ENCODE measurements at regions not wholly inside any gene's neighbourhood (a gene's known extent, or its start where the extent isn't known, plus 50 kb on each side); places are given as distances from the start of the nearest gene placed in this dataset.

GRCh38 chr22:34604312-34604711 is 461.6 kb upstream of the ISX start:
- no peaks in the 10 kb centered on the region for H3K4me1 Mint-ChIP-seq
- DNase-seq (ENCODE audit: low spot score): no peak
- Histone ChIP-seq H3K36me3 (no peaks in the 10 kb centered on the region), H4K20me1 (ENCODE audit: low read depth) (no peaks in the 10 kb centered on the region), H2AFZ (replicated peaks) (no peak overlapping the region), H3F3A (ENCODE audit: low read depth) (no peaks in the 10 kb centered on the region), H3K9me3 (ENCODE audit: low read depth) (no peaks in the 10 kb centered on the region), H3K27me3 (no peaks in the 10 kb centered on the region), H3K4me2 (no peak overlapping the region), H3K27ac (no peak overlapping the region), H3K9ac (no peak overlapping the region), H3K4me3 (no peak overlapping the region), H3K4me1 (no peaks in the 10 kb centered on the region), H3K79me2 (ENCODE audit: low read depth) (no peaks in the 10 kb centered on the region)
- no peak overlapping the region for H3K27ac Mint-ChIP-seq
- no peaks in the 10 kb centered on the region for H3K36me3 Mint-ChIP-seq
- no peaks in the 10 kb centered on the region for H3K9me3 Mint-ChIP-seq
- H3K4me3 Mint-ChIP-seq: no peak overlapping the region
- H3K27me3 Mint-ChIP-seq (ENCODE audit: insufficient read depth, low read depth): no peaks in the 10 kb centered on the region
- no peak for TF ChIP-seq EZH2 (IDR thresholded peaks at IDR 0.05)
- TF ChIP-seq, protein P1, sequence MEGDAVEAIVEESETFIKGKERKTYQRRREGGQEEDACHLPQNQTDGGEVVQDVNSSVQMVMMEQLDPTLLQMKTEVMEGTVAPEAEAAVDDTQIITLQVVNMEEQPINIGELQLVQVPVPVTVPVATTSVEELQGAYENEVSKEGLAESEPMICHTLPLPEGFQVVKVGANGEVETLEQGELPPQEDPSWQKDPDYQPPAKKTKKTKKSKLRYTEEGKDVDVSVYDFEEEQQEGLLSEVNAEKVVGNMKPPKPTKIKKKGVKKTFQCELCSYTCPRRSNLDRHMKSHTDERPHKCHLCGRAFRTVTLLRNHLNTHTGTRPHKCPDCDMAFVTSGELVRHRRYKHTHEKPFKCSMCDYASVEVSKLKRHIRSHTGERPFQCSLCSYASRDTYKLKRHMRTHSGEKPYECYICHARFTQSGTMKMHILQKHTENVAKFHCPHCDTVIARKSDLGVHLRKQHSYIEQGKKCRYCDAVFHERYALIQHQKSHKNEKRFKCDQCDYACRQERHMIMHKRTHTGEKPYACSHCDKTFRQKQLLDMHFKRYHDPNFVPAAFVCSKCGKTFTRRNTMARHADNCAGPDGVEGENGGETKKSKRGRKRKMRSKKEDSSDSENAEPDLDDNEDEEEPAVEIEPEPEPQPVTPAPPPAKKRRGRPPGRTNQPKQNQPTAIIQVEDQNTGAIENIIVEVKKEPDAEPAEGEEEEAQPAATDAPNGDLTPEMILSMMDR (IDR thresholded peaks at IDR 0.05): no peak
- no peak for TF ChIP-seq EZH2phosphoT487 (IDR thresholded peaks at IDR 0.05)

DNA sequence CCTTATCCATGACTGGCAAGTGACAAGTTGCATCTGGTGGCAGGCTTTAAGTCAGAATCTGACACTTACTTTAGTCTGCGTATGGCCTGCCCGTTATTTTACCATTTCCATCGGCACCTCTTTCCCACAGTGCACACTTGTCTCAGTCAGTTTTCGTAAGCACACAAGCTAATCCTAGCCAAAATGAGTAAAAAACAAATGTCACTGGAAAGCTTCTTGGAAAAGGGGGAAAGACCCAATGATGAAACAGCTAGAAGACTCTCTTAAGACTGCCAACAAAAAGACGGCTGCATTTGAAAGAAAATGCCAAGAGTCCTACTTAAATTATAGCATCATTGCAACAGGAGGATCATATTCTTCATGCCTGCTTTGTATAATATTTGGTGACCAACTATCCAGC is 457.9 kb upstream of the ISX start:
- H4K20me1 ChIP-seq (ENCODE audit: low read depth): no peaks in the 10 kb centered on the region
- H3K27ac Mint-ChIP-seq: no peak overlapping the region
- no peaks in the 10 kb centered on the region for H3F3A ChIP-seq (ENCODE audit: low read depth)
- no peaks in the 10 kb centered on the region for H3K9me3 ChIP-seq (ENCODE audit: low read depth)
- TF ChIP-seq, protein P1 (IDR thresholded peaks at IDR 0.05): no peak
- no peak for TF ChIP-seq EZH2phosphoT487 (IDR thresholded peaks at IDR 0.05)
- no peak for TF ChIP-seq EZH2 (IDR thresholded peaks at IDR 0.05)
- H3K4me3 Mint-ChIP-seq: no peak overlapping the region
- H3K36me3 Mint-ChIP-seq: no peaks in the 10 kb centered on the region
- no peaks in the 10 kb centered on the region for H3K27me3 Mint-ChIP-seq (ENCODE audit: insufficient read depth, low read depth)
- H3K9ac ChIP-seq: no peak overlapping the region
- no peak overlapping the region for H3K27ac ChIP-seq
- H2AFZ ChIP-seq (replicated peaks): no peak overlapping the region
- no peaks in the 10 kb centered on the region for H3K36me3 ChIP-seq
- no peak for DNase-seq (ENCODE audit: low spot score)
- H3K79me2 ChIP-seq (ENCODE audit: low read depth): no peaks in the 10 kb centered on the region
- H3K4me3 ChIP-seq: no peak overlapping the region
- no peaks in the 10 kb centered on the region for H3K4me1 Mint-ChIP-seq
- peaks cover under 1% of the 10 kb centered on the region for H3K9me3 Mint-ChIP-seq
- no peaks in the 10 kb centered on the region for H3K27me3 ChIP-seq
- H3K4me1 ChIP-seq: no peaks in the 10 kb centered on the region
- no peak overlapping the region for H3K4me2 ChIP-seq

- Histone ChIP-seq H3K4me1 (no peaks in the 10 kb centered on the region), H4K20me1 (ENCODE audit: low read depth) (no peaks in the 10 kb centered on the region), H3F3A (ENCODE audit: low read depth) (no peaks in the 10 kb centered on the region), H3K27me3 (no peaks in the 10 kb centered on the region), H3K4me2 (no peak overlapping the region), H2AFZ (replicated peaks) (no peak overlapping the region), H3K79me2 (ENCODE audit: low read depth) (no peaks in the 10 kb centered on the region), H3K27ac (no peak overlapping the region), H3K36me3 (no peaks in the 10 kb centered on the region), H3K9me3 (ENCODE audit: low read depth) (no peaks in the 10 kb centered on the region), H3K4me3 (no peak overlapping the region), H3K9ac (no peak overlapping the region)
- H3K27ac Mint-ChIP-seq: no peak overlapping the region
- TF ChIP-seq EZH2 (IDR thresholded peaks at IDR 0.05): no peak
- TF ChIP-seq, protein P1 (IDR thresholded peaks at IDR 0.05): no peak
- no peak for TF ChIP-seq EZH2phosphoT487 (IDR thresholded peaks at IDR 0.05)
- H3K4me3 Mint-ChIP-seq: no peak overlapping the region
- no peaks in the 10 kb centered on the region for H3K27me3 Mint-ChIP-seq (ENCODE audit: insufficient read depth, low read depth)
- no peak for DNase-seq (ENCODE audit: low spot score)
- no peaks in the 10 kb centered on the region for H3K4me1 Mint-ChIP-seq
- no peaks in the 10 kb centered on the region for H3K36me3 Mint-ChIP-seq
- peaks cover 4% of the 10 kb centered on the region for H3K9me3 Mint-ChIP-seq
Observed at GRCh38 chr22:34608540-34609115, 457.3 kb upstream of the ISX start.
